HepG2 (cell line): ENCODE measurements at regions not wholly inside any gene's neighbourhood (a gene's known extent, or its start where the extent isn't known, plus 50 kb on each side); places are given as distances from the start of the nearest gene placed in this dataset.

Experiments used
- FOXA1 ChIP-seq, 2 experiments: fragments of 450-650 bp in 1 of 2; sonication (generic) in 1 of 2; formaldehyde crosslinking in 1 of 2; IDR thresholded peaks; 2 replicates each; pipeline versions ENCODE4 v1.4.0 to v1.6.1; 2016 to 2020; ENCODE audit warnings: missing genetic modification reagents in 1 of 2
- HNRNPH1 ChIP-seq: fragments of 200-400 bp; formaldehyde crosslinking; optimal IDR thresholded peaks from 2 replicates; pipeline ENCODE3; 2017; ENCODE audit warnings: mild to moderate bottlenecking, low read depth, low read length
- IKZF1 ChIP-seq: fragments of 450-650 bp; IDR thresholded peaks from 2 replicates; pipeline ENCODE4 v1.7.1; 2016
- KDM5B ChIP-seq: sonication (generic); formaldehyde crosslinking; IDR thresholded peaks from 2 replicates; pipeline ENCODE4 v1.4.0; 2020; ENCODE audit warnings: missing genetic modification reagents, mild to moderate bottlenecking, borderline replicate concordance
- KLF12 ChIP-seq: sonication (generic); formaldehyde crosslinking; IDR thresholded peaks from 2 replicates; pipeline ENCODE4 v1.4.0; 2020; ENCODE audit warnings: missing genetic modification reagents, borderline replicate concordance
- MEIS2 ChIP-seq: sonication (generic); formaldehyde crosslinking; IDR thresholded peaks from 2 replicates; pipeline ENCODE4 v1.9.0; 2021; ENCODE audit warnings: mild to moderate bottlenecking, missing genetic modification reagents
- SCMH1 ChIP-seq: sonication (generic); formaldehyde crosslinking; IDR thresholded peaks from 2 replicates; pipeline ENCODE4 v1.9.0; 2021; ENCODE audit warnings: missing genetic modification reagents, mild to moderate bottlenecking, borderline replicate concordance
- SMYD3 ChIP-seq: sonication (generic); formaldehyde crosslinking; IDR thresholded peaks from 2 replicates; pipeline ENCODE4 v1.8.1; 2023; ENCODE audit warnings: mild to moderate bottlenecking, missing genetic modification reagents
- SOX13 ChIP-seq, 3 experiments: fragments of 450-650 bp in 1 of 3; sonication (generic) in 1 of 3; formaldehyde crosslinking in 1 of 3; IDR thresholded peaks in 2 of 3; conservative IDR thresholded peaks in 1 of 3; 2 replicates each; pipeline versions ENCODE4 v1.5.0 to v1.6.1; 2016 to 2020; ENCODE audit warnings: antibody characterized with exemption in 1 of 3, mild to moderate bottlenecking in 1 of 3, missing compliant biosample characterization in 1 of 3, missing genetic modification reagents in 1 of 3, moderate library complexity in 1 of 3
- U2AF1 ChIP-seq: fragments of 200-400 bp; formaldehyde crosslinking; optimal IDR thresholded peaks from 2 replicates; pipeline ENCODE3; 2017; ENCODE audit warnings: mild to moderate bottlenecking, low read depth, low read length
- ZFP37 ChIP-seq: sonication (generic); formaldehyde crosslinking; IDR thresholded peaks from 2 replicates; pipeline ENCODE4 v1.4.0; 2020; ENCODE audit warnings: missing genetic modification reagents, borderline replicate concordance
- ZFP62 ChIP-seq: sonication (generic); formaldehyde crosslinking; IDR thresholded peaks from 2 replicates; pipeline ENCODE4 v1.4.0; 2020; ENCODE audit warnings: missing genetic modification reagents
- ZNF557 ChIP-seq: sonication (generic); formaldehyde crosslinking; IDR thresholded peaks from 2 replicates; pipeline ENCODE4 v1.4.0; 2020; ENCODE audit warnings: missing genetic modification reagents
- TF ChIP-seq, protein P1 (sequence below): IDR thresholded peaks from 2 replicates; pipeline ENCODE4 v1.6.1; 2012; ENCODE audit warnings: low read length, improper control_type of control experiment
- TF ChIP-seq, protein P2 (sequence below): sonication (generic); formaldehyde crosslinking; IDR thresholded peaks from 2 replicates; pipeline ENCODE4 v1.8.1; 2022; ENCODE audit warnings: low read depth, mild to moderate bottlenecking, missing genetic modification reagents
- TF ChIP-seq, protein P3 (sequence below): sonication (generic); formaldehyde crosslinking; IDR thresholded peaks from 2 replicates; pipeline ENCODE4 v1.9.0; 2021; ENCODE audit warnings: missing genetic modification reagents, mild to moderate bottlenecking, borderline replicate concordance
- TF ChIP-seq, protein P4 (sequence below): fragments of 450-650 bp; IDR thresholded peaks from 2 replicates; pipeline ENCODE4 v1.6.1; 2017; ENCODE audit warnings: mild to moderate bottlenecking

DNA sequence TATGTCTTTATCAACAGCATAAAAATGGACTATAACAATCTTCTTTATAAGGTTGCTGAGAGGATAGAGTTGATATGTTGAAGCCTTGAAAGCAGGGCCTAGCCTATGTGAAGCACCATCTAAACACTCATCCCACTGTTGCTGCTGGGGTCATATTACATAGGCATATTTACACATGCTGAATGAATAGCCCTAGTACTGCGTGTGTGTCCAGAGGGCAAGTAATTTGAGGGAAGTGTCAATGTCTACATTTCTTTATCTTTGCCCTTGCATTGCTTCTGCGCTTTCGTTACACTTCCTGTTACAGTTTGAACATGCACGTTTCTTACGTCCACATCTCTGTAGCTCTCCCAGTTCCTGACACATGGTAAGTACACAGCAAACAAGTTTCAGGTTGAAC, 280.3 kb upstream of the ATP5MC3 start (continued):
- TF ChIP-seq, protein P1, sequence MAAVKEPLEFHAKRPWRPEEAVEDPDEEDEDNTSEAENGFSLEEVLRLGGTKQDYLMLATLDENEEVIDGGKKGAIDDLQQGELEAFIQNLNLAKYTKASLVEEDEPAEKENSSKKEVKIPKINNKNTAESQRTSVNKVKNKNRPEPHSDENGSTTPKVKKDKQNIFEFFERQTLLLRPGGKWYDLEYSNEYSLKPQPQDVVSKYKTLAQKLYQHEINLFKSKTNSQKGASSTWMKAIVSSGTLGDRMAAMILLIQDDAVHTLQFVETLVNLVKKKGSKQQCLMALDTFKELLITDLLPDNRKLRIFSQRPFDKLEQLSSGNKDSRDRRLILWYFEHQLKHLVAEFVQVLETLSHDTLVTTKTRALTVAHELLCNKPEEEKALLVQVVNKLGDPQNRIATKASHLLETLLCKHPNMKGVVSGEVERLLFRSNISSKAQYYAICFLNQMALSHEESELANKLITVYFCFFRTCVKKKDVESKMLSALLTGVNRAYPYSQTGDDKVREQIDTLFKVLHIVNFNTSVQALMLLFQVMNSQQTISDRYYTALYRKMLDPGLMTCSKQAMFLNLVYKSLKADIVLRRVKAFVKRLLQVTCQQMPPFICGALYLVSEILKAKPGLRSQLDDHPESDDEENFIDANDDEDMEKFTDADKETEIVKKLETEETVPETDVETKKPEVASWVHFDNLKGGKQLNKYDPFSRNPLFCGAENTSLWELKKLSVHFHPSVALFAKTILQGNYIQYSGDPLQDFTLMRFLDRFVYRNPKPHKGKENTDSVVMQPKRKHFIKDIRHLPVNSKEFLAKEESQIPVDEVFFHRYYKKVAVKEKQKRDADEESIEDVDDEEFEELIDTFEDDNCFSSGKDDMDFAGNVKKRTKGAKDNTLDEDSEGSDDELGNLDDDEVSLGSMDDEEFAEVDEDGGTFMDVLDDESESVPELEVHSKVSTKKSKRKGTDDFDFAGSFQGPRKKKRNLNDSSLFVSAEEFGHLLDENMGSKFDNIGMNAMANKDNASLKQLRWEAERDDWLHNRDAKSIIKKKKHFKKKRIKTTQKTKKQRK, result no peak
- no peak for TF ChIP-seq KDM5B (CRISPR knock-in tag)
- TF ChIP-seq ZNF557 (CRISPR knock-in tag), result no peak
- TF ChIP-seq SCMH1, result no peak
- peak; percentile 63 for TF ChIP-seq FOXA1 (IDR thresholded peaks at IDR 0.05)
- TF ChIP-seq FOXA1 (CRISPR knock-in tag; IDR thresholded peaks at IDR 0.05), result peak; percentile 96
- TF ChIP-seq SOX13 (IDR thresholded peaks at IDR 0.05), result no peak
- TF ChIP-seq SOX13 (CRISPR knock-in tag; conservative IDR thresholded peaks at IDR 0.05 in 1 of 2, IDR thresholded peaks at IDR 0.05 in 1 of 2), result peak in 1 of 2 experiments; percentile 64; a peak in 1 of 4 replicates
- no peak for TF ChIP-seq ZFP37 (CRISPR knock-in tag)
- TF ChIP-seq, protein P2, sequence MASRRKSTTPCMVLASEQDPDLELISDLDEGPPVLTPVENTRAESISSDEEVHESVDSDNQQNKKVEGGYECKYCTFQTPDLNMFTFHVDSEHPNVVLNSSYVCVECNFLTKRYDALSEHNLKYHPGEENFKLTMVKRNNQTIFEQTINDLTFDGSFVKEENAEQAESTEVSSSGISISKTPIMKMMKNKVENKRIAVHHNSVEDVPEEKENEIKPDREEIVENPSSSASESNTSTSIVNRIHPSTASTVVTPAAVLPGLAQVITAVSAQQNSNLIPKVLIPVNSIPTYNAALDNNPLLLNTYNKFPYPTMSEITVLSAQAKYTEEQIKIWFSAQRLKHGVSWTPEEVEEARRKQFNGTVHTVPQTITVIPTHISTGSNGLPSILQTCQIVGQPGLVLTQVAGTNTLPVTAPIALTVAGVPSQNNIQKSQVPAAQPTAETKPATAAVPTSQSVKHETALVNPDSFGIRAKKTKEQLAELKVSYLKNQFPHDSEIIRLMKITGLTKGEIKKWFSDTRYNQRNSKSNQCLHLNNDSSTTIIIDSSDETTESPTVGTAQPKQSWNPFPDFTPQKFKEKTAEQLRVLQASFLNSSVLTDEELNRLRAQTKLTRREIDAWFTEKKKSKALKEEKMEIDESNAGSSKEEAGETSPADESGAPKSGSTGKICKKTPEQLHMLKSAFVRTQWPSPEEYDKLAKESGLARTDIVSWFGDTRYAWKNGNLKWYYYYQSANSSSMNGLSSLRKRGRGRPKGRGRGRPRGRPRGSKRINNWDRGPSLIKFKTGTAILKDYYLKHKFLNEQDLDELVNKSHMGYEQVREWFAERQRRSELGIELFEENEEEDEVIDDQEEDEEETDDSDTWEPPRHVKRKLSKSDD (CRISPR knock-in tag), result no peak
- no peak for TF ChIP-seq IKZF1
- TF ChIP-seq MEIS2 (CRISPR knock-in tag), result 0 out of 2 replicates have a peak, but pooled peaks have one; percentile 73
- TF ChIP-seq KLF12, result no peak
- TF ChIP-seq, protein P3, sequence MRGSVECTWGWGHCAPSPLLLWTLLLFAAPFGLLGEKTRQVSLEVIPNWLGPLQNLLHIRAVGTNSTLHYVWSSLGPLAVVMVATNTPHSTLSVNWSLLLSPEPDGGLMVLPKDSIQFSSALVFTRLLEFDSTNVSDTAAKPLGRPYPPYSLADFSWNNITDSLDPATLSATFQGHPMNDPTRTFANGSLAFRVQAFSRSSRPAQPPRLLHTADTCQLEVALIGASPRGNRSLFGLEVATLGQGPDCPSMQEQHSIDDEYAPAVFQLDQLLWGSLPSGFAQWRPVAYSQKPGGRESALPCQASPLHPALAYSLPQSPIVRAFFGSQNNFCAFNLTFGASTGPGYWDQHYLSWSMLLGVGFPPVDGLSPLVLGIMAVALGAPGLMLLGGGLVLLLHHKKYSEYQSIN (CRISPR knock-in tag), result no peak
- no peak for TF ChIP-seq U2AF1
- no peak for TF ChIP-seq HNRNPH1
- no peak for TF ChIP-seq SMYD3 (CRISPR knock-in tag)
- TF ChIP-seq, protein P4, sequence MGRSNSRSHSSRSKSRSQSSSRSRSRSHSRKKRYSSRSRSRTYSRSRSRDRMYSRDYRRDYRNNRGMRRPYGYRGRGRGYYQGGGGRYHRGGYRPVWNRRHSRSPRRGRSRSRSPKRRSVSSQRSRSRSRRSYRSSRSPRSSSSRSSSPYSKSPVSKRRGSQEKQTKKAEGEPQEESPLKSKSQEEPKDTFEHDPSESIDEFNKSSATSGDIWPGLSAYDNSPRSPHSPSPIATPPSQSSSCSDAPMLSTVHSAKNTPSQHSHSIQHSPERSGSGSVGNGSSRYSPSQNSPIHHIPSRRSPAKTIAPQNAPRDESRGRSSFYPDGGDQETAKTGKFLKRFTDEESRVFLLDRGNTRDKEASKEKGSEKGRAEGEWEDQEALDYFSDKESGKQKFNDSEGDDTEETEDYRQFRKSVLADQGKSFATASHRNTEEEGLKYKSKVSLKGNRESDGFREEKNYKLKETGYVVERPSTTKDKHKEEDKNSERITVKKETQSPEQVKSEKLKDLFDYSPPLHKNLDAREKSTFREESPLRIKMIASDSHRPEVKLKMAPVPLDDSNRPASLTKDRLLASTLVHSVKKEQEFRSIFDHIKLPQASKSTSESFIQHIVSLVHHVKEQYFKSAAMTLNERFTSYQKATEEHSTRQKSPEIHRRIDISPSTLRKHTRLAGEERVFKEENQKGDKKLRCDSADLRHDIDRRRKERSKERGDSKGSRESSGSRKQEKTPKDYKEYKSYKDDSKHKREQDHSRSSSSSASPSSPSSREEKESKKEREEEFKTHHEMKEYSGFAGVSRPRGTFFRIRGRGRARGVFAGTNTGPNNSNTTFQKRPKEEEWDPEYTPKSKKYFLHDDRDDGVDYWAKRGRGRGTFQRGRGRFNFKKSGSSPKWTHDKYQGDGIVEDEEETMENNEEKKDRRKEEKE, result no peak
- no peak for TF ChIP-seq ZFP62 (CRISPR knock-in tag)
